ENCODE measurements at regions not wholly inside any gene's neighbourhood (a gene's known extent, or its start where the extent isn't known, plus 50 kb on each side); places are given as distances from the start of the nearest gene placed in this dataset.

DNA sequence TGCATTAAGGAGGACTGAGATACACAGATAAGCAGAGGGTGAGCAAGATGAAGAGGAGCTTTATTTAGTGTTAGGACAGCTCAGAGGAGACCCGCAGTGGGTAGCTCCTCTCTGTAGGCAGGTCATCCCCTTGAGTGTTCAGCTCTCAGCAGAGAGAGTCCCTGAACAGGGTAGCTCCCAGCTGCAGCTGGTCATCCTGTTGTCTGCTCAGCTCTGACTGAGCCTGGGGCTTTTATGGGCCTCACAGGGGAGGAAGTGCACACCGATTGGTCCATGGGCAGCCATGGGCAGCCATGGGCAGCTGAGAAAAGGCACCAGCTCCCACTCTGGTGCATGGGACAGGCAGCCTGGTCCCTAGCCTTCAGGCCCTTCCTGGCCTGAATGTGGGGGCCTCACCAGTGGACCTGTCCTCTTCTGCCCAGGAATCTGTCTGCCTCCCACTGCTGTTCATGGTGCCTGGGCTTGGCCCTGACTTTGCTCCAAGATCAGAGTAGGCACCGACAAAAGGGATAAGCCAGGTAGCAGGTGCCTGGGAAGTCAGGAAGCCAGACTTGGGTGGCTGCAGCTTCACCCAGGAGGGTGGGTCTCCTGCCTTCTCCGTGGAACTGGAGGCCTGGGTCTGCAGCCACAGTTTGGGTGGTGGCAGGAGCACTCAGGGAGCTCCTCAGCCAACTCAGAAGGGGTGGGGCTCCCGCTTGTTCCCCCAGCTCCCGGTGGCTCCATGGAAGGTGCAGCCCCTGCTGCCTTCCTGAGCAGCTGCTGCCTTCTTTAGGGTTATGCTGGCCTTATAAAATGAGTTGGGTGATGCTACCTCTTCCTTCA, 54.7 kb downstream of the MYEOV start:
- DNase-seq (ENCODE audit: low spot score) = no peak

DNA sequence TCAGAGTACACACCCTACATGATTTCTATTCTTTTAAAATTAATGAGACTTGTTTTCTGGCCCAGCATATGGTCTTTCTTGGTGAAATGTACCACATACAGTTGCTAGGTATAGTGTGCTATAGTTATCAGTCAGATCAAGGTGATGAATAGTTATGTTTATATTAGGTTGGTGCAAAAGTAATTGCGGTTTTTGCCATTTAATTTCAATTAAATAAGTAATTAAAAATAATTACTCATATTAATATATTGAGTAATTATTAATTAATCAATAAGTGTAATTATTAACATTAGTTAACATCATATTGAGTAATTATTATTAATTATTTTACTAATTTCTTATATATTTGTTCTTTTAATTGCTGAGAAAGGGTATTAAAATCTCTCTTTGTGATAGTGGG, 56.1 kb downstream of the MYEOV start:
- DNase-seq (ENCODE audit: low spot score) = no peak

- DNase-seq (ENCODE audit: low spot score) = no peak
These were observed 56.6 kb downstream of the MYEOV start for GRCh38 chr11:69350596-69350995.

DNA sequence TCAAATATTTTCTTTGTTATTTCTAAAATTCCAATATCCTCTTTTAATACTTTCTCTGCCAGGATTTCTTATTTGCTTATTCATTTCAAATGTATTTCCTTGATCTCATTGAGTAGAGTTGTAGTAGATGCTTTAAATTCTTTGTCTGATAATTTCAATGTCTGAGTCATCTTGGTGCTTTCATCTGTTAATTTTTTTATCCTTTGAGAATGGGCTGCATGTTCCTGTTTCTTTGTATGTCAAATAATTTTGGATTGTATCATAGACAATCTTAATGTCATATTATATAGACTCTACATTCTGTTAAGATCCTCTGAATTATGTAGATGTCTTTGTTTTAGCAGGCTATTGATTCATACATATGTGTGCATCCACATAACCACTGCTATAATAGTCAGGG, 57.5 kb downstream of the MYEOV start:
- DNase-seq (ENCODE audit: low spot score) = peak; percentile 65

DNA sequence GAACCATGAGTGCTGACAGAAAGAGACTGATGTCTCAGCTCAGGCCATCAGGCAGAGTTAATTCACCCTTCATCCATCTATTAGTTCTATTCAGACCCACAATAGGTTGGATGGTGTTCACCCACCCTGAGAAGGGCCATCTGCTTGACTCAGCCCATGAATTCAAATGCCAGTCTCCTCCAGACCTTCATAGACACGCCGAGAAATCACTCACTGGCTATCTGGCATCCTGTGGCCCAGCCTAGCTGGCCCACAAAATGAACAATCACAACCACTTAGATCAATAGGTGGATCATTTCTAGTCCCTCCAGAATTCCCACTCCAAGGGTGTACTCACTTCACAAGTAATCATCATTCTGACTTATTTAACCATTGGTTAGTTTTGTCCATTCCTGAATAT, 58.2 kb downstream of the MYEOV start:
- no peak for DNase-seq (ENCODE audit: low spot score)

DNA sequence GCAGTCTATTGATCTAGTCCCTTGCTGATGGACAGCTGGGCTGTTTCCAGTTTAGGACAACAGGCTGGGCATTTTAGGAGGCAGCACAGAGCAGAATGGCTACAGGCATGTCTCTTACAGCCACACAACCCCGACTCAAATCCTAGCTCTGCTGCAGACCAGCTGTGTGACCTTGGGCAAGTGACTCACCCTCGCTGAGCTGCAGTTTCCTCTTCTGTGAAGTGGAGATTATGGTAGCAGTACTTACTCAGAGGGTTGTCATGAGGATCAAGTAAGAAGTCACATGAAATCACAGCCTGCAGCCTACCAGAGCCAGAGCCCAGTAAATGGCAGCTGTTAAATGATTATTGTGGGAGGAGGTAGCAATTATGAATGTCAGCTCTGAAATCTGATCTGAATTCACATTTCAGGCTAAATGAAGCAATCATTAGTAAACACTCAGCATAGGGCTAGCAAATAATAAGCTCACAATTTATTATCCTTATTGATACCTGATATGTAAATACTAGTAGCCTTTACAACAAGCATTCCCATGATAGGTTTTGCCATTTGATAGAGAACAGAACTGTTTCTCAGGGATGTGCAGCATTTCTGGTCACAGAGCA, 58.9 kb downstream of the MYEOV start:
- DNase-seq (ENCODE audit: low spot score) = peak; percentile 86

DNA sequence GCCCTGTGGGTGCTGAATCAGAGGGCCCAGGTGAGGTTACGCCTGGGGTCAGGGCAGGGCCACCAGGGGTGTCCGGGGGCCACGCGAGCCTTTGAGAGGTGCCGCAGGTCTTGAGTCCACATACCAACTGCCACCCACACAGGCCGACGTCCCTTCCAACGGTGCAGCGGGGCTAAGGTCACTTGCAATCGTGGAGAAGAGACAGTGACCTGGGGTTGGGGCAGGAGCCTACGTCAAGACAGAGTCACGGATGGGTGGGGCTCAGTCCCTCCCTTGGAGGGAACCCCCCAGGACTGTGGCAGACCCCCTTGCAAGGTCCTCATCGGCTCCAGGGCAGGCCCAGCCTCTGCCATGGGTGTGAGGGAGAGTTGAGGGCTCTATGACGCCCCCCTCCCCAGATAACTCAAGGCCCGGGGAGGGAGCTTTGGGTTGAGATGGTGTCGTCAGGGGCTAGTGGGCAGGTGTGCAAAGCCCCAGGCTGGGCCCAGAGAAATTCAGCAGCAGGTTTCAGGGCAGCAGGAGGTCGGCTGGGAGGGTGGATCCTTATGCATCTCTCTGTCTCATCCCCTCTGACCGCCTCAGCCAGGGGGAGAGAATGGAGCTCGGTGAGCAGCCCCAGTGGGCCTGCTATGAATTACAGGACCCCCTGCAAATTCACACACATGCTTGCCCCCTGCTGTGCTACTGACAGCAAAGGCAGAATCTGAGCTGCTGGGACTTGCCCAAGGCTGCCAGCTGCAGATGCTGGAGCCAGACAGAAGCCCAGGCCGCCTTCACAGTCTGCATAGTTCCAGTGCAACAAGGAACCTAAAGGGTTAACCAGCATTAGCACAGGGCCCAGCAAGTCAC, 60.0 kb downstream of the MYEOV start:
- DNase-seq (ENCODE audit: low spot score) = no peak

- DNase-seq (ENCODE audit: low spot score) = no peak
These were observed 60.6 kb downstream of the MYEOV start for GRCh38 chr11:69354545-69354897.

DNA sequence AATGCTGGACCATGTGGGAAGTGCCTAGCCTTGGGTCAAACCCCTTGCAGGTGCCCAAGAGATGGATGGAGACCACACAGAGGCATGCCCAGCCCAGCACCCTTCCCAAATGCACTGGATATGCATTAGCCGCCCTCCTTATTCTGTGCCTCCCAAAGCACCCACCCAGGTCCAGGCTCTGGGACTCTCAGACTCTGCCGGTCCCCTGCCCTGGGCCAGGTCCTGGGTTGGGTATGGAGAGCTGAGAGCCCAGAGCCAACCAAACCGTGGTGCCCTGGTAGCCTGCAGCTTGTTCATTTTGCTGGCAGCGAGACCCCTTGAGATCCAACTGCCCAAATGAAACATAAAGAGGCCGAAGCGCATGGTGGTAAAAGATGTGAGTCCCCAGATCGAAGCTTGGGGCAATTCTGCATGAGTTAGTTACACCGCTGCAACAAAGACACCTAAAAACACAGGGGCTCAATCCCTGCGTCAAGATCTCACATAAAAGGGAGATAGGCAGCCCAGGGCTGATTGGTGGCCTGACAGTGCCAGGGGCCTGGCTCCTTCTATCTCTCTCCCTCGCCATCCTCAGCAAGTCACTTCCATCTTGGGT, 61.5 kb downstream of the MYEOV start:
- no peak for DNase-seq (ENCODE audit: low spot score)

GRCh38 chr11:69355959-69356702, 62.2 kb downstream of the MYEOV start:
- DNase-seq (ENCODE audit: low spot score) = no peak

- peak; percentile 55 for DNase-seq (ENCODE audit: low spot score)
These were observed 62.9 kb downstream of the MYEOV start for GRCh38 chr11:69356703-69357457.

- DNase-seq (ENCODE audit: low spot score) = no peak
These were observed 63.8 kb downstream of the MYEOV start for GRCh38 chr11:69357458-69358397.

- no peak for DNase-seq (ENCODE audit: low spot score)
These were observed 64.6 kb downstream of the MYEOV start for GRCh38 chr11:69358398-69359020.

GRCh38 chr11:69359735-69360480, 66.0 kb downstream of the MYEOV start:
- DNase-seq (ENCODE audit: low spot score) = no peak

DNA sequence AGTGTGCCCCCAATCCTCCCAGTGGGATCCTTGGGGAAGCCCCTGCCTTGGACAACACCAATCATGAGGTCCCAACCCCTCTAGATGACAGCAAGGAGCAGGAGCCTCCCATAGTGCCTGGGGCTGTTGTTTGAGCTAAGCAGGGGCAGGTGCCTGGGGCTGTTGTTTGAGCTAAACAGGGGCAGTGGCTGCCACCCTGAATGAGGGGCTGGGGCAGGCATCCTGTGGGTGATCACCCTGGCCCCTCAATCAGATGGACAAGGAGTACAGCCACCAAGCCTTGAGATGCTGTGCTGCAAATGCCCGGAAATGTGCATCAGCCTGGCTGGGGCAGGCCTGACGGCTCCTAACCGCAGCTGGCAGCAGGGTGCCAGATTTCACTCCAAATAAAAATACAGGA, 66.7 kb downstream of the MYEOV start:
- no peak for DNase-seq (ENCODE audit: low spot score)

DNA sequence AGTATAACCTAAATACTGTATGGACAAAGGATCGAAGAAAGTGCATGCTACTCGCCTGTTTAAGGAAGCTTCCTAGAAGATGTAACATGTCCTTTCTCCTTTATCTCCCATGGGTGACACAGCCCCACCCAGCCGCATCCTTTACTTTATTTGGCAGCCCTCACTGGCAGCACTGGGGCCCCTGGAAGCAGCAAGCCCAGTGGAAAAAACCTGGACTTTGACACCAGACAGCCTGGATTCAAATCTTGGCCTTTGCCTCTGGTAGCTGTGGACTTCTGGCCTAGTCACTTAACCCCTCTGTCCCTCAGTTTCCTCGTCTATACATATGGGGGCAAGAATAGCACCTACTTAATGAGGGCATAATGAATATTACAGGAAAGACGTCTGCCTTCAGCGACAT, 67.1 kb downstream of the MYEOV start:
- DNase-seq (ENCODE audit: low spot score) = no peak

GRCh38 chr11:69361466-69361865, 67.5 kb downstream of the MYEOV start:
- DNase-seq (ENCODE audit: low spot score) = no peak

DNA sequence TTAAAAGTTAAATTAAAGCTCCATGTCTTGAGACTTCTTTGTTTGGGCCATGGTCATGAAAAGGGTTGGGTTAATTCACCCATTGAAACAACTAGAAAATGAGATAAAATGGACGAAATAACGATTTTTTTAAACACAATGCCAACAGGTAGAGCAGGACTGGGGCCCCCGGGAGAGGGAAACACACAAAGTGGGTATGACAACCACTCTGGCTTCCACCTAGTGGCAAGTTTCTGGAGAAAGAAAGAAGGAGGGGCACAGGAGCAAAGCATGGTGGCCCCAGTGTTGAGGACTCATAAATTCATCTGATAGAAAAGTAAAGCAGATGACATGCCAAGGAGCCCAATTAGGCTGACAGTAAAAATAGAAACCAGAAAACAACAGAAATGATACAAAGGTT, 68.4 kb downstream of the MYEOV start:
- no peak for DNase-seq (ENCODE audit: low spot score)

DNA sequence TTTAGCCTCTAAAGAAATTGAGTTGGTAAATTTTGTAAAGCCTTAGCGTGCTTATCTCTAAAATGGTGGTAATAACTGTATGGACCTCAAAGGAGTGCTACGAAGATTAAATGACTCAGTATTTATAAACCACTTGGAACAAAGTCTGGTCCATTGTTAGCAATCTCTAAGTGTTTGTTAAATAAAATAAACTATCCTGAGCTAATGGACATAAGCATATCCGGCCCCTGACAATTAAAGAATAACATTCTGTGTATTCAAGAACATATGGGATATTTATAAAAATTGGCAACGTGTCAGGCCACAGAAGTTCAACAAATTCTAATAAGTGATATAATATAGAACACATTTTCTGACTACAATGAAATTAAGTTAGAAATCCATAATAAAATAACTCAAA, 71.0 kb downstream of the MYEOV start:
- DNase-seq (ENCODE audit: low spot score) = no peak

Data from hepatic stellate cell (primary cell).